Stimulated activated CD4-positive, alpha-beta T cell treated with anti-CD3 and anti-CD28 coated beads, Interleukin-12 subunit alpha, Interleukin-12 subunit beta, amount 100 ng/mL, for 48 hours (primary cell): ENCODE measurements at regions not wholly inside any gene's neighbourhood (a gene's known extent, or its start where the extent isn't known, plus 50 kb on each side); places are given as distances from the start of the nearest gene placed in this dataset.
"Not testable (repeated sequence)": the region's sequence is repeated elsewhere in the genome, so short reads cannot be mapped to it uniquely, and the experiment has no call there.

Source experiments
- DNase-seq, 3 donors: peaks; one replicate each; pipeline ENCODE4 v3.0.0-alpha.2; 2020; ENCODE audit warnings: low read depth in 2 of 3, low spot score in 1 of 3

- no peak for DNase-seq
Observed at GRCh38 chr2:217017456-217018252, 157.8 kb upstream of the TNP1 start.

- DNase-seq = no peak
Observed at GRCh38 chr2:217016796-217017419, 157.0 kb upstream of the TNP1 start.

- DNase-seq = no peak
Observed at GRCh38 chr2:217014328-217015105, 154.7 kb upstream of the TNP1 start.

- no peak for DNase-seq
Observed at GRCh38 chr2:217013926-217014325, 154.1 kb upstream of the TNP1 start.

- DNase-seq = no peak
Observed at GRCh38 chr2:217011576-217011975, 151.7 kb upstream of the TNP1 start.

GRCh38 chr2:217010173-217010572 is 150.3 kb upstream of the TNP1 start:
- DNase-seq = no peak

- DNase-seq = no peak
Observed at GRCh38 chr2:217008794-217009193, 148.9 kb upstream of the TNP1 start.

GRCh38 chr2:217006217-217006616 is 146.4 kb upstream of the TNP1 start:
- DNase-seq = no peak

GRCh38 chr2:217004656-217005055 is 144.8 kb upstream of the TNP1 start:
- no peak for DNase-seq

- no peak for DNase-seq
Observed at GRCh38 chr2:217001740-217002139, 141.9 kb upstream of the TNP1 start.

- DNase-seq = no peak
Observed at GRCh38 chr2:217000406-217000805, 140.5 kb upstream of the TNP1 start.

- DNase-seq = no peak
Observed at GRCh38 chr2:216996279-216996845, 136.5 kb upstream of the TNP1 start.

- no peak for DNase-seq
Observed at GRCh38 chr2:216994353-216994854, 134.5 kb upstream of the TNP1 start.

- no peak for DNase-seq
Observed at GRCh38 chr2:216992056-216992675, 132.3 kb upstream of the TNP1 start.

GRCh38 chr2:216991563-216991962 is 131.7 kb upstream of the TNP1 start:
- no peak for DNase-seq

GRCh38 chr2:216989340-216990129 is 129.7 kb upstream of the TNP1 start:
- DNase-seq = no peak

- no peak for DNase-seq
Observed at GRCh38 chr2:216987252-216987821, 127.5 kb upstream of the TNP1 start.

- DNase-seq = no peak
Observed at GRCh38 chr2:216985658-216986141, 125.8 kb upstream of the TNP1 start.

GRCh38 chr2:216984937-216985336 is 125.1 kb upstream of the TNP1 start:
- no peak for DNase-seq

- DNase-seq = not testable (repeated sequence)
Observed at GRCh38 chr2:216981951-216982350, 122.1 kb upstream of the TNP1 start.
